ENCODE measurements at regions not wholly inside any gene's neighbourhood (a gene's known extent, or its start where the extent isn't known, plus 50 kb on each side); places are given as distances from the start of the nearest gene placed in this dataset.

GRCh38 chr6:77979204-77979603 lies 326.4 kb downstream of the MEI4 start:
- Histone ChIP-seq H3K27me3 (ENCODE audit: insufficient read depth, poor library complexity, severe bottlenecking) (no peaks in the 10 kb centered on the region), H3K27ac (replicated peaks) (no peak overlapping the region), H3K4me3 (replicated peaks; ENCODE audit: insufficient read depth, low read length) (no peak overlapping the region)
- DNase-seq (ENCODE audit: low read depth in 1 of 2, low spot score in 1 of 2) = no peak
- TF ChIP-seq POLR2AphosphoS5 (IDR thresholded peaks at IDR 0.05; ENCODE audit: low read depth) = no peak
- no peak for TF ChIP-seq SPI1 (IDR thresholded peaks at IDR 0.05; ENCODE audit: borderline replicate concordance, low read depth)
- TF ChIP-seq REST (IDR thresholded peaks at IDR 0.05; ENCODE audit: insufficient replicate concordance, low read depth) = no peak
- no peak for TF ChIP-seq CTCF (IDR thresholded peaks at IDR 0.05; ENCODE audit: insufficient read depth, low read length)
- TF ChIP-seq GABPA (IDR thresholded peaks at IDR 0.05; ENCODE audit: low read depth) = no peak

DNA sequence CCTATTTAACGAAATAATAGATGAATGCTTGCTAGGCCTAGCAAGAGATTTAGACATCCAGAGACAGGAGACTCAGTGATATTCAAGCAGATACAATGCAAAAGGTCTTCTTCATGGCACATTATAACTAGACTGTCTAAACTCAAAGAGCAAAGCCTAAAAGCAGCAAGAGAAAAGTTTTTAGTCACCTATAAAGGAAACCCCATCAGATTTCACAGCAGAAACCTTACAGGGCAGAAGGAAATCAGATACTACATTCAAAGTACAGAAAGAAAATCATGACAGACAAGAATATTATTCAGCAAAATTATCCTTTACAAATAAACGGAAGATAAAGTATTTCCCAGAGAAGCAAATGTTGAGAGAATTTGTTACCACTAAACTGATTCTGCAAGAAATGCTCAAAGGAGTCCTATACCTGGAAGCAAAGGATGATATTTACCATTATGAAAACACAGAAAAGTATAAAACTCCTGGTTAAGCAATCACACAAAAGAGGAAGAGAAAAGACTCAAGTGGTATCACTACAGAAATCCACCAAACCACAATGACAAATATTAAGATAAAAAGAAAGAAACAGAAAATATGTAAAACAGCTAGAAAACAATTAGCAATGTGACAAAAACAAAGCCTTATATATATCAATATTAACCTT lies 333.7 kb downstream of the MEI4 start:
- no peak overlapping the region for H3K27ac ChIP-seq (replicated peaks)
- TF ChIP-seq CTCF (IDR thresholded peaks at IDR 0.05; ENCODE audit: insufficient read depth, low read length) = no peak
- TF ChIP-seq SPI1 (IDR thresholded peaks at IDR 0.05; ENCODE audit: borderline replicate concordance, low read depth) = peak; percentile 63; the same call in 1 of the 2 replicates
- TF ChIP-seq REST (IDR thresholded peaks at IDR 0.05; ENCODE audit: insufficient replicate concordance, low read depth) = no peak
- no peak overlapping the region for H3K4me3 ChIP-seq (replicated peaks; ENCODE audit: insufficient read depth, low read length)
- no peak for DNase-seq (ENCODE audit: low read depth in 1 of 2, low spot score in 1 of 2)
- H3K27me3 ChIP-seq (ENCODE audit: insufficient read depth, poor library complexity, severe bottlenecking) = no peaks in the 10 kb centered on the region

- TF ChIP-seq SPI1 (IDR thresholded peaks at IDR 0.05; ENCODE audit: borderline replicate concordance, low read depth) = no peak
- no peak for DNase-seq (ENCODE audit: low read depth in 1 of 2, low spot score in 1 of 2)
- H3K27me3 ChIP-seq (ENCODE audit: insufficient read depth, poor library complexity, severe bottlenecking) = no peaks in the 10 kb centered on the region
- no peak overlapping the region for H3K27ac ChIP-seq (replicated peaks)
- H3K4me3 ChIP-seq (replicated peaks; ENCODE audit: insufficient read depth, low read length) = no peak overlapping the region
Observed at GRCh38 chr6:77987035-77987384, 334.2 kb downstream of the MEI4 start.

DNA sequence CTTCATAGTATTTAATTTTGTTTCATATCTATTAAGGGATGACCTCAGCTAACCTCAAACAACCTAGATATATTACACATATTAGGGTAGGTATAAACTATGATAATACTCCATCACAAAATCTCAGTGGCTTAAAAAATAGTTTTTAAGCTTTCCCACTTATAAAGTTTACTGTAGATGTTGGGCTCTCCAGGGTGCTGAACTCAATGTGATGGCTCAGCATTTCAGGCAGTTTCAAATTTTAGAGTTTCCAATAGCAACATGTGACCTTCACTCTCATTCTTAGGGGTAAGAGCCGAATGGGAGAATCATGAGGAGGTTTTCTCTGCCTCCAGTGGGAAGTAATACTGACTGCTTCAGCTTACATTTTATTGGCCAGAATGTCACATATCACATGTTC lies 357.3 kb downstream of the MEI4 start:
- no peak overlapping the region for H3K4me3 ChIP-seq (replicated peaks; ENCODE audit: insufficient read depth, low read length)
- TF ChIP-seq CTCF (IDR thresholded peaks at IDR 0.05; ENCODE audit: insufficient read depth, low read length) = no peak
- peak; percentile 80 for TF ChIP-seq REST (IDR thresholded peaks at IDR 0.05; ENCODE audit: insufficient replicate concordance, low read depth)
- no peak for TF ChIP-seq SPI1 (IDR thresholded peaks at IDR 0.05; ENCODE audit: borderline replicate concordance, low read depth)
- TF ChIP-seq POLR2AphosphoS5 (IDR thresholded peaks at IDR 0.05; ENCODE audit: low read depth) = no peak
- TF ChIP-seq GABPA (IDR thresholded peaks at IDR 0.05; ENCODE audit: low read depth) = no peak
- no peaks in the 10 kb centered on the region for H3K27me3 ChIP-seq (ENCODE audit: insufficient read depth, poor library complexity, severe bottlenecking)
- H3K27ac ChIP-seq (replicated peaks) = no peak overlapping the region
- no peak for DNase-seq (ENCODE audit: low read depth in 1 of 2, low spot score in 1 of 2)
